ENCODE measurements at regions not wholly inside any gene's neighbourhood (a gene's known extent, or its start where the extent isn't known, plus 50 kb on each side); places are given as distances from the start of the nearest gene placed in this dataset.

DNA sequence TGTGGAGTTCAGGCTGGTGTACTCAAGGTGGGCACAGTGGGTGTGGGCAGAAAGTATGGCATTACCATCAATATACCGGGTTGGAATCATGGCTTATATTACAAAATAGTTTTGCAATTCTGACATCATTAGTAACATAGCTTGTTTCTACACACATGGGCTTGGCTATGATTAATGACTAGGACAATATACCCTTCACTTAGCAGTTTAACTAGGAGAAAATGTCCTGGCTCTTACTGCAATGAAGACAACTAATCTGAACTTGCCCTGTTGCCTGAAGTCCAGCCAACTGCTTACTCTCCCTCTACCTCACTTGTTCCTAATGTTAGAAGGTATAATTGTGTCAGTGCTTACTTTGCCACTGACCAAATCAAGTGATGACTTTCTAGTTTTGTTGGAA is 612.5 kb downstream of the EFNA5 start:
- H3K27ac ChIP-seq (ENCODE audit: low read depth, low read length) = no peak overlapping the region
- no peaks in the 10 kb centered on the region for H3K27me3 ChIP-seq (ENCODE audit: insufficient read depth, low read length)
- Mint-ChIP-seq H3K4me3 (no peak overlapping the region), H3K9me3 (peaks cover 0 to 8% (median 2%) of the 10 kb centered on the region in 8 donors), H3K27ac (no peak overlapping the region), H3K36me3 (no peaks in the 10 kb centered on the region), H3K27me3 (no peaks in the 10 kb centered on the region), H3K4me1 (no peaks in the 10 kb centered on the region)
- H3K4me3 ChIP-seq (ENCODE audit: low read length in 2 of 2) = no peak overlapping the region
- CTCF ChIA-PET (ENCODE audit: partially characterized antibody) = no interaction called here
- intact Hi-C loops (cut with micrococcal nuclease) = no loop called here
- no peaks in the 10 kb centered on the region for H3K36me3 ChIP-seq (ENCODE audit: insufficient read depth, low read length)
- POLR2A ChIA-PET (ENCODE audit: partially characterized antibody) = interaction anchor here (0.5 kb wide), 1 partner anchor 528 kb away, joined by 3 read pairs; no protein-coding TSS in a partner anchor
- no peaks in the 10 kb centered on the region for H3K4me1 ChIP-seq (ENCODE audit: insufficient read depth, low read length)
- DNase-seq = no peak
- H3K9me3 ChIP-seq (ENCODE audit: control insufficient read depth in 1 of 2, low read length in 2 of 2) = no peaks in the 10 kb centered on the region

DNA sequence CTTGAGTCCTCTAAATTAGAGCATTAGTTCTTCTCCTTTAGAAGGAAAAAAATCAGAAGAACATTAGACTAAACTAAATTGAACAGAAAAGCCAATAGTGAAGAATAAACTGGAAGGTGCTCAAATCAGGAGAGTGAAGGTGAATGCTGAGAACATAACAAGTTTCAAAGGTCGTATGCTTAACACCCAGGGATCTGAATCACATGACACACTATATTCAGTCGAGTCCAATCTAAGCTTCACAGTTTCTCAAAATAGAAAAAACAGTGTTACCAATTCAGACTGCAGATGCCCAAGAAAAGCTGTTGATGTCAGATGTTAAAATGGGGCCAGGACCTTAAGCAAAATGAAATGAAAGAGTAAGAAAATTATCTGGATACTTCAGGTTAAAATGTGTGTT is 614.5 kb downstream of the EFNA5 start:
- CTCF ChIA-PET (ENCODE audit: partially characterized antibody) = no interaction called here
- H3K27ac ChIP-seq (ENCODE audit: low read depth, low read length) = no peak overlapping the region
- no peaks in the 10 kb centered on the region for H3K36me3 Mint-ChIP-seq

DNA sequence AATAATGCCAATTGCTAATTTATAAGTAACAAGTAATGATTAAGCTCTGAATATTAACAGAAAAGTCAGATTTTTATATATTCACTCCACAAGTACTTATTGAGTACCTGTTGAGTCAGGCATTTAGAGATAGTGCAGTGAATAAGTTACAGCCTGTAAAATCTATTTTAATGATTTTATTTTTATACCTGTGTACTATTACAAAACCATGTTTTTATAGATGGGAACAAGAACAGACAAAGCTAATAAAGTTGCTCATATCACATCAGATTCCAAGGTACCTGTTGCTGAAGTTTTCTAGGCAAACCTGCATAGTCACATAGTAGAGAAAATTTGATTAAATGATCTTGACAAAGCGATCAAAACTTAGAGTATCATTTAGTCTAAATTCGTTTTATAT is 623.7 kb downstream of the EFNA5 start:
- H3K4me3 Mint-ChIP-seq = no peak overlapping the region
- Histone ChIP-seq H3K4me1 (ENCODE audit: insufficient read depth, low read length) (no peaks in the 10 kb centered on the region), H3K9me3 (ENCODE audit: control insufficient read depth in 1 of 2, low read length in 2 of 2) (no peaks in the 10 kb centered on the region), H3K36me3 (ENCODE audit: insufficient read depth, low read length) (no peaks in the 10 kb centered on the region), H3K27me3 (ENCODE audit: insufficient read depth, low read length) (no peaks in the 10 kb centered on the region), H3K27ac (ENCODE audit: low read depth, low read length) (no peak overlapping the region), H3K4me3 (ENCODE audit: low read length in 2 of 2) (no peak overlapping the region)
- CTCF ChIA-PET (ENCODE audit: partially characterized antibody) = no interaction called here
- H3K9me3 Mint-ChIP-seq = peaks cover 0 to 7% (median 0%) of the 10 kb centered on the region in 8 donors
- no peaks in the 10 kb centered on the region for H3K27me3 Mint-ChIP-seq
- no peak for DNase-seq
- POLR2A ChIA-PET (ENCODE audit: partially characterized antibody) = no interaction called here
- no peak overlapping the region for H3K27ac Mint-ChIP-seq
- H3K36me3 Mint-ChIP-seq = no peaks in the 10 kb centered on the region
- intact Hi-C loops (cut with micrococcal nuclease) = no loop called here
- H3K4me1 Mint-ChIP-seq = no peaks in the 10 kb centered on the region

More for the DNA sequence above, 614.5 kb downstream of the EFNA5 start:
- Histone ChIP-seq H3K36me3 (ENCODE audit: insufficient read depth, low read length) (no peaks in the 10 kb centered on the region), H3K4me1 (ENCODE audit: insufficient read depth, low read length) (no peaks in the 10 kb centered on the region), H3K27me3 (ENCODE audit: insufficient read depth, low read length) (no peaks in the 10 kb centered on the region), H3K4me3 (ENCODE audit: low read length in 2 of 2) (no peak overlapping the region), H3K9me3 (ENCODE audit: control insufficient read depth in 1 of 2, low read length in 2 of 2) (no peaks in the 10 kb centered on the region)
- no peaks in the 10 kb centered on the region for H3K4me1 Mint-ChIP-seq
- intact Hi-C loops (cut with micrococcal nuclease) = no loop called here
- H3K27ac Mint-ChIP-seq = no peak overlapping the region
- H3K9me3 Mint-ChIP-seq = peaks cover 0 to 8% (median 2%) of the 10 kb centered on the region in 8 donors
- no peak overlapping the region for H3K4me3 Mint-ChIP-seq
- POLR2A ChIA-PET (ENCODE audit: partially characterized antibody) = no interaction called here
- no peaks in the 10 kb centered on the region for H3K27me3 Mint-ChIP-seq
- DNase-seq = no peak

DNA sequence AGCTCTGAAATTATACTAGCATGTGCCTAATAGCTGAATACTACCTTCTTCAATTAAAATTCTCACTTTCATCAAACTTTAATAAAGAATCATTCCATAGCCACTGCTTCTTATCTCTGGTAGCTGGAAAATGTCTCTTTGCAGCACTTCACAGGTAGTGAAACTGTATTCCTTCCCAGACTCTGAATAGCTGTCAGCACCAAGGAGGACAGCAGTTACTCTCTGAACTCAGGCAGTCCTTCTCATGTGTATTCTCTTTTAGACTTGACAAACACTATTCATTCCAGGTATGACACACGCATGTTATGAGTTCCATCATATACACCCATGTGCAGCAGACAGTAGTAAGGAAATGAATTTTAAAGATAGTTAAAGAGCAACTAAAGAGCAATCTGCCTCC is 627.1 kb downstream of the EFNA5 start:
- ChIA-PET POLR2A (ENCODE audit: partially characterized antibody) (no interaction called here), CTCF (ENCODE audit: partially characterized antibody) (no interaction called here)
- Mint-ChIP-seq H3K27me3 (no peaks in the 10 kb centered on the region), H3K4me1 (no peaks in the 10 kb centered on the region), H3K27ac (no peak overlapping the region), H3K36me3 (no peaks in the 10 kb centered on the region), H3K4me3 (no peak overlapping the region), H3K9me3 (peaks cover 0 to 9% (median 0%) of the 10 kb centered on the region in 8 donors)
- H3K27ac ChIP-seq (ENCODE audit: low read depth, low read length) = no peak overlapping the region
- no peaks in the 10 kb centered on the region for H3K36me3 ChIP-seq (ENCODE audit: insufficient read depth, low read length)
- no peak for DNase-seq
- no peaks in the 10 kb centered on the region for H3K4me1 ChIP-seq (ENCODE audit: insufficient read depth, low read length)
- H3K27me3 ChIP-seq (ENCODE audit: insufficient read depth, low read length) = no peaks in the 10 kb centered on the region
- intact Hi-C loops (cut with micrococcal nuclease) = no loop called here
- H3K9me3 ChIP-seq (ENCODE audit: control insufficient read depth in 1 of 2, low read length in 2 of 2) = no peaks in the 10 kb centered on the region
- no peak overlapping the region for H3K4me3 ChIP-seq (ENCODE audit: low read length in 2 of 2)

DNA sequence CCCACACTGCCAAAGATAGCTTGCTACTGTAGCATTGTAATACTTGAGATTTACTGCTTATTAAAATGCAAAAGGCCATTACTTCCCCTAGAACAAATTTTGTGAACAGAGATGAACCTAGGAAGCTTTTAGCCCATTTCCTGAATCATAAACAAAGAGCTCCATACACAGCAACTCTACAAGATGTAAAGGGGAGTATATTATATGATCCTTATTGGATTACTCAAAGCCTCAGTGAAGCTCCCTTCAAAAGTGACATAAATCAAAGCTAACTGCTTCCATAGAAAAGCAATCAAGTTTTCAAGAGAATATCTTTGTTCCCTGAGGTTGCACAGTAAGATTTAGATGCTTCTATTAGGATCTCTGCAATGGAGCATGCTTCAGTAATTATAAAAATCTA is 629.8 kb downstream of the EFNA5 start:
- H3K27me3 Mint-ChIP-seq = no peaks in the 10 kb centered on the region
- no peak for DNase-seq
- no peaks in the 10 kb centered on the region for H3K36me3 ChIP-seq (ENCODE audit: insufficient read depth, low read length)
- intact Hi-C loops (cut with micrococcal nuclease) = no loop called here
- H3K27ac Mint-ChIP-seq = no peak overlapping the region
- H3K27me3 ChIP-seq (ENCODE audit: insufficient read depth, low read length) = no peaks in the 10 kb centered on the region
- H3K4me3 Mint-ChIP-seq = no peak overlapping the region
- no peaks in the 10 kb centered on the region for H3K4me1 Mint-ChIP-seq
- H3K9me3 ChIP-seq (ENCODE audit: control insufficient read depth in 1 of 2, low read length in 2 of 2) = no peaks in the 10 kb centered on the region
- no peak overlapping the region for H3K4me3 ChIP-seq (ENCODE audit: low read length in 2 of 2)
- CTCF ChIA-PET (ENCODE audit: partially characterized antibody) = no interaction called here
- H3K36me3 Mint-ChIP-seq = no peaks in the 10 kb centered on the region
- H3K9me3 Mint-ChIP-seq = peaks cover 0 to 10% (median 2%) of the 10 kb centered on the region in 8 donors
- POLR2A ChIA-PET (ENCODE audit: partially characterized antibody) = no interaction called here
- no peaks in the 10 kb centered on the region for H3K4me1 ChIP-seq (ENCODE audit: insufficient read depth, low read length)
- H3K27ac ChIP-seq (ENCODE audit: low read depth, low read length) = no peak overlapping the region

DNA sequence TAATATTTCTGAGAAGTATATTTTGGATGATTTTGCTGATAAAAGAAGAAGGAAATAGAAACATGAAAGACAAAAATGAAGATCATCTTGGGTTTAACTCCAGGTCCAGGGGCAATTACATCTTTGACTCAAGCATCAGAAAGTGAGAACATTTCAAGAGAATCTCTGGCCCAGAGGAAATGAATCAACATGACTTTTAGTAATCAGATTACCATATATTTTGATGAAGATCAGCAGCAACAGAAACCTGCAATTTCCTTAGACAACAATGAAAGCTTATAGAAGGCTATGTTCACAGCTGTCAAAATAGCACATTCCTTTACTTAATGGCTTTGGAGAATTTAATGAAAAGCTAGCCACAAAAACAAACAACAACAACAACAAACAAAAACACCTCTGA is 638.1 kb downstream of the EFNA5 start:
- H3K27me3 Mint-ChIP-seq = no peaks in the 10 kb centered on the region

DNA sequence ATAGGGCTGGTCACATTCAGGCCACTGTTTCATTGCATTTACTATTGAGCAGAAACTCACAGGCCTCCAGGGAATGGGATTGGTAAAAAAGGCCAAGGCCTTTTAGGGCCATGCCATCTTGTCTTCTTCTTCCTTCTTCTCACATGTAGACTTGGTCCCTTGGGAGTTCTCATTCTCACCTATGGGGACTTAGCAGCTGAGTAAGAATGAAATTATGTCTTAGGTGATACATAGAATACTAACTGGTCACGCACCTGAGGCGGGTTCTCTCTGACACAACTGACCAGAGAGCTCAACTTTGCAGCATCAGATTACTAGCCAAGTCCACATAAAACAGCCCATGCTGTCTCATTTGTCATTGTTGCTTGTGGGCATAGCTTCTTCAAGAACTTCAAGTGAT is 641.8 kb downstream of the EFNA5 start:
- Histone ChIP-seq H3K4me3 (ENCODE audit: low read length in 2 of 2) (no peak overlapping the region), H3K27ac (ENCODE audit: low read depth, low read length) (no peak overlapping the region), H3K27me3 (ENCODE audit: insufficient read depth, low read length) (no peaks in the 10 kb centered on the region), H3K36me3 (ENCODE audit: insufficient read depth, low read length) (no peaks in the 10 kb centered on the region), H3K9me3 (ENCODE audit: control insufficient read depth in 1 of 2, low read length in 2 of 2) (no peaks in the 10 kb centered on the region), H3K4me1 (ENCODE audit: insufficient read depth, low read length) (no peaks in the 10 kb centered on the region)
- peaks cover 0 to 6% (median 2%) of the 10 kb centered on the region in 8 donors for H3K9me3 Mint-ChIP-seq
- no peak overlapping the region for H3K4me3 Mint-ChIP-seq
- H3K27me3 Mint-ChIP-seq = no peaks in the 10 kb centered on the region
- H3K27ac Mint-ChIP-seq = no peak overlapping the region
- intact Hi-C loops (cut with micrococcal nuclease) = no loop called here
- DNase-seq = no peak
- no peaks in the 10 kb centered on the region for H3K36me3 Mint-ChIP-seq
- CTCF ChIA-PET (ENCODE audit: partially characterized antibody) = no interaction called here
- POLR2A ChIA-PET (ENCODE audit: partially characterized antibody) = no interaction called here
- no peaks in the 10 kb centered on the region for H3K4me1 Mint-ChIP-seq

More for the DNA sequence above, 638.1 kb downstream of the EFNA5 start:
- Histone ChIP-seq H3K27me3 (ENCODE audit: insufficient read depth, low read length) (no peaks in the 10 kb centered on the region), H3K9me3 (ENCODE audit: control insufficient read depth in 1 of 2, low read length in 2 of 2) (no peaks in the 10 kb centered on the region), H3K27ac (ENCODE audit: low read depth, low read length) (no peak overlapping the region), H3K36me3 (ENCODE audit: insufficient read depth, low read length) (no peaks in the 10 kb centered on the region), H3K4me3 (ENCODE audit: low read length in 2 of 2) (no peak overlapping the region), H3K4me1 (ENCODE audit: insufficient read depth, low read length) (no peaks in the 10 kb centered on the region)
- H3K4me1 Mint-ChIP-seq = no peaks in the 10 kb centered on the region
- ChIA-PET POLR2A (ENCODE audit: partially characterized antibody) (no interaction called here), CTCF (ENCODE audit: partially characterized antibody) (no interaction called here)
- no peak overlapping the region for H3K27ac Mint-ChIP-seq
- H3K9me3 Mint-ChIP-seq = peaks cover 0 to 8% (median 5%) of the 10 kb centered on the region in 8 donors
- intact Hi-C loops (cut with micrococcal nuclease) = no loop called here
- DNase-seq = no peak
- no peak overlapping the region for H3K4me3 Mint-ChIP-seq
- H3K36me3 Mint-ChIP-seq = no peaks in the 10 kb centered on the region
